Ovary (tissue), 7 donors: ENCODE measurements at regions not wholly inside any gene's neighbourhood (a gene's known extent, or its start where the extent isn't known, plus 50 kb on each side); places are given as distances from the start of the nearest gene placed in this dataset.

Source experiments
- DNase-seq, 5 donors: peaks; one replicate each; pipeline ENCODE4 v3.0.0-alpha.2; 2019 to 2020
- H3K27ac ChIP-seq, 2 donors: fragments of 200-600 bp; one replicate each; pipeline versions ENCODE4 v1.5.1 to v1.8.0; 2019 to 2022
- H3K27me3 ChIP-seq: fragments of 200-600 bp; one replicate; pipeline ENCODE4 v1.8.0; 2022
- H3K36me3 ChIP-seq: fragments of 200-600 bp; sonication (generic); one replicate; pipeline ENCODE4 v1.5.1; 2019
- H3K4me1 ChIP-seq: one replicate; pipeline ENCODE4 v1.8.1; 2013; ENCODE audit warnings: mild to moderate bottlenecking, moderate library complexity; ENCODE audit not compliant: insufficient read depth
- H3K4me3 ChIP-seq: fragments of 200-600 bp; sonication (generic); one replicate; pipeline ENCODE4 v1.5.1; 2017
- H3K9me3 ChIP-seq, 2 donors: fragments of 200-600 bp in 1 of 2; sonication (generic) in 1 of 2; one replicate each; pipeline versions ENCODE4 v1.5.1 to v1.8.1; 2013 to 2019; ENCODE audit warnings: mild to moderate bottlenecking in 1 of 2, moderate library complexity in 1 of 2
- CTCF ChIP-seq, 3 donors: fragments of 450-650 bp in 2 of 3; fragments of 200-600 bp in 1 of 3; IDR thresholded peaks; one replicate each; pipeline versions ENCODE4 v1.5.1 to v1.8.0; 2016 to 2022; ENCODE audit warnings: antibody characterized with exemption in 3 of 3, mild to moderate bottlenecking in 1 of 3
- EP300 ChIP-seq: sonication (generic); formaldehyde crosslinking; IDR thresholded peaks from one replicate; pipeline ENCODE4 v1.6.1; 2017; ENCODE audit warnings: antibody characterized with exemption
- POLR2A ChIP-seq: fragments of 450-650 bp; IDR thresholded peaks from one replicate; pipeline ENCODE4 v1.6.1; 2017; ENCODE audit warnings: antibody characterized with exemption, mild to moderate bottlenecking, moderate library complexity
- WGBS, 3 donors: extraction: QIAGEN DNeasy Blood & Tissue Kit in 1 of 3; methylation state at CpG; one replicate each; pipeline versions ENCODE4 v1.1.5 to v1.1.7; 2013 to 2017; 5-methylcytosine and 5-hydroxymethylcytosine counted together
- intact Hi-C, 4 donors: fragments of 100-400 bp; cut with DNase I; formaldehyde crosslinking; loops; one replicate each; pipeline versions ENCODE4 v1.11.0 to v1.15.1; 2022 to 2023
- donor health status: DM: no; HTN: no; CAD: no; lungs with moderate emphysema.
- donor health status: DM: no; HTN: no; CAD: no.
- donor health status: Bipolar disorder and iron deficiency.
- donor health status: DM: no; HTN: no; CAD: no.
- donor health status: DM: yes; HTN: yes; CAD: no.

DNA sequence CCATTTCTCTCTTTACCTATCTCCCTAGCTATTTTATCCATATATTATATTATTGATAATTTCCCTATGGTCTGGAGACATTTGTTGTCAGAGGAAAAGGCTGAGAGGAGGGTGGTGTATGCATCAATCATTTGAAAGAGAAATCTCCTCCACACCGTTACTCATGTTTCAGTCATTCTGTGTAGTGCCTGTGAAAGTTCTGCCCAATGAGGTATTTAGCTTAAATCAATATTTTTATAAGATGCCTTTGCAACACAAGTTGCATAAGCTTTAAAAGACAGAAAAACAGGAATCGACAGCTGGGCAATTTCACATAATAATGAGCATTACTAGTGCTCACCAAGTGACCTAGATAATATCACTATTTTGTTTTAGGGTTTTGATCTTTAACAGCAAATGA, 363.7 kb upstream of the FSIP2 start:
- H3K4me1 ChIP-seq = no peaks in the 10 kb centered on the region
- no peak overlapping the region for H3K27ac ChIP-seq
- no peaks in the 10 kb centered on the region for H3K9me3 ChIP-seq
- WGBS, 3 donors = 58 to 65% (median 61%) methylated on average over 2 of the region's 2 CpGs
- H3K27me3 ChIP-seq = no peaks in the 10 kb centered on the region
- TF ChIP-seq CTCF (IDR thresholded peaks at IDR 0.05) (no peak), POLR2A (no peak), EP300 (no peak)
- no peak overlapping the region for H3K4me3 ChIP-seq
- no peaks in the 10 kb centered on the region for H3K36me3 ChIP-seq
- no peak for DNase-seq
- intact Hi-C loops = no loop called here

DNA sequence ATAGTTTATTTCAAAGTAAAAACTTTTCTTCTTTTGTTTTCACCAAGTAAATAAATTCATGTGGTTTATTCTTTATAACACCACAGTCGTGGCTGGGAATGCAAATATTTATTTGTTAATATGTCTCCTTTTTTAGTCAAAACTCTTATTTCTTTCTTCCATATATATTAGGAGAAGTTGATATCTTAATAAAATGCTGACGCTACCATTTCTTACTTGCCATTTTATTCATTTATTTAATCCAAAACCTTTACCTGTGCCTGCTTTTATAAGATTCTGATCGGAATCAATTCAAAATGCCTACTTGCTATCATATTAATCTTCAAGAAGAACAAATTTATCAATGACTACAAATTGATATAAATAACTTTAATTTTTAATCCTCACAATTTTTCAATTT, 362.9 kb upstream of the FSIP2 start:
- 73 to 78% (median 76%) methylated on average over 3 of the region's 3 CpGs for WGBS, 3 donors
- intact Hi-C loops = no loop called here
- no peaks in the 10 kb centered on the region for H3K36me3 ChIP-seq
- H3K27me3 ChIP-seq = no peaks in the 10 kb centered on the region
- no peak for DNase-seq
- TF ChIP-seq EP300 = no peak
- TF ChIP-seq CTCF (IDR thresholded peaks at IDR 0.05) = no peak
- no peak for TF ChIP-seq POLR2A
- H3K9me3 ChIP-seq = no peaks in the 10 kb centered on the region
- H3K27ac ChIP-seq = no peak overlapping the region
- no peaks in the 10 kb centered on the region for H3K4me1 ChIP-seq
- no peak overlapping the region for H3K4me3 ChIP-seq

GRCh38 chr2:185381631-185382030, 357.0 kb upstream of the FSIP2 start:
- no peak for DNase-seq
- H3K27me3 ChIP-seq = no peaks in the 10 kb centered on the region
- no peak overlapping the region for H3K27ac ChIP-seq
- H3K4me3 ChIP-seq = no peak overlapping the region
- H3K9me3 ChIP-seq = no peaks in the 10 kb centered on the region
- no peaks in the 10 kb centered on the region for H3K36me3 ChIP-seq
- TF ChIP-seq EP300 = no peak
- no peak for TF ChIP-seq CTCF (IDR thresholded peaks at IDR 0.05)
- no peak for TF ChIP-seq POLR2A
- H3K4me1 ChIP-seq = no peaks in the 10 kb centered on the region
- WGBS, 3 donors = 60 to 85% (median 67%) methylated on average over 1 of the region's 1 CpG
- intact Hi-C loops = no loop called here

GRCh38 chr2:185384822-185385560, 353.6 kb upstream of the FSIP2 start:
- TF ChIP-seq CTCF (IDR thresholded peaks at IDR 0.05) = no peak
- TF ChIP-seq EP300 = no peak
- TF ChIP-seq POLR2A = no peak
- no peak for DNase-seq
- H3K27ac ChIP-seq = no peak overlapping the region
- H3K4me1 ChIP-seq = no peaks in the 10 kb centered on the region
- no peaks in the 10 kb centered on the region for H3K36me3 ChIP-seq
- H3K4me3 ChIP-seq = no peak overlapping the region
- intact Hi-C loops = no loop called here
- H3K27me3 ChIP-seq = no peaks in the 10 kb centered on the region
- no peaks in the 10 kb centered on the region for H3K9me3 ChIP-seq
- 77 to 86% (median 82%) methylated on average over 2 of the region's 2 CpGs for WGBS, 3 donors
